Thyroid gland (tissue), 4 donors: ENCODE measurements at regions not wholly inside any gene's neighbourhood (a gene's known extent, or its start where the extent isn't known, plus 50 kb on each side); places are given as distances from the start of the nearest gene placed in this dataset.

ENCODE experiments used
- POLR2A ChIP-seq, 2 donors: fragments of 450-650 bp; IDR thresholded peaks; one replicate each; pipeline ENCODE4 v1.6.1; 2017; ENCODE audit warnings: antibody characterized with exemption in 2 of 2, mild to moderate bottlenecking in 2 of 2, moderate library complexity in 1 of 2
- TF ChIP-seq, protein P1 (sequence below), 6 experiments: fragments of 200-600 bp in 3 of 6; fragments of 450-650 bp in 3 of 6; sonication (generic) in 3 of 6; IDR thresholded peaks; one replicate each; pipeline ENCODE4 v1.5.1; 2016 to 2019; ENCODE audit warnings: antibody characterized with exemption in 6 of 6, mild to moderate bottlenecking in 2 of 6, inconsistent platforms in 1 of 6, moderate library complexity in 1 of 6

DNA sequence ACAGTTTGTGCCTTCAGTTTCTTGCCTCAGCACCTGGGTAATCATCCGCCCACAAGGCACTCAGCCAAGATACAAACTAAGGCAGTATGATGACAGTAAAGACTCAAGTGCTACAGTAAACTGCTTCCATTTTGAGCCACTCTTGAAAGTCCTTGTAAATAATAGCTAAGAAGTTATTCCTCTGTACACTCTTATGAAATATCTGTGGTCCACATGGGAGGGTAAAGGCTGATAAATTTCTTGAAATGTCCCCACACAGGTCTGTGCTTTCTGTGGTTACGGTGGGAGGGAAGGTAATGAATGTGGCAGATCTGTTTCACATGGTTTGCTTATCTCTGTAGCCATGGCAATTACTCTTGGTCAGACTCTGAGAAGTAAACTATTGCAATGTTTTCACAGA lies 551.0 kb upstream of the ZWINT start:
- no peak for TF ChIP-seq POLR2A (IDR thresholded peaks at IDR 0.05)
- TF ChIP-seq, protein P1, sequence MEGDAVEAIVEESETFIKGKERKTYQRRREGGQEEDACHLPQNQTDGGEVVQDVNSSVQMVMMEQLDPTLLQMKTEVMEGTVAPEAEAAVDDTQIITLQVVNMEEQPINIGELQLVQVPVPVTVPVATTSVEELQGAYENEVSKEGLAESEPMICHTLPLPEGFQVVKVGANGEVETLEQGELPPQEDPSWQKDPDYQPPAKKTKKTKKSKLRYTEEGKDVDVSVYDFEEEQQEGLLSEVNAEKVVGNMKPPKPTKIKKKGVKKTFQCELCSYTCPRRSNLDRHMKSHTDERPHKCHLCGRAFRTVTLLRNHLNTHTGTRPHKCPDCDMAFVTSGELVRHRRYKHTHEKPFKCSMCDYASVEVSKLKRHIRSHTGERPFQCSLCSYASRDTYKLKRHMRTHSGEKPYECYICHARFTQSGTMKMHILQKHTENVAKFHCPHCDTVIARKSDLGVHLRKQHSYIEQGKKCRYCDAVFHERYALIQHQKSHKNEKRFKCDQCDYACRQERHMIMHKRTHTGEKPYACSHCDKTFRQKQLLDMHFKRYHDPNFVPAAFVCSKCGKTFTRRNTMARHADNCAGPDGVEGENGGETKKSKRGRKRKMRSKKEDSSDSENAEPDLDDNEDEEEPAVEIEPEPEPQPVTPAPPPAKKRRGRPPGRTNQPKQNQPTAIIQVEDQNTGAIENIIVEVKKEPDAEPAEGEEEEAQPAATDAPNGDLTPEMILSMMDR (IDR thresholded peaks at IDR 0.05), result no peak
